T-helper 2 cell (primary cell): ENCODE measurements at regions not wholly inside any gene's neighbourhood (a gene's known extent, or its start where the extent isn't known, plus 50 kb on each side); places are given as distances from the start of the nearest gene placed in this dataset.
"Not testable (repeated sequence)": the region's sequence is repeated elsewhere in the genome, so short reads cannot be mapped to it uniquely, and the experiment has no call there.

Source experiments
- DNase-seq, 5 experiments: peaks; one replicate each; pipeline versions ENCODE4 v3.0.0 to v3.0.0-alpha.2; 2012 to 2022

DNA sequence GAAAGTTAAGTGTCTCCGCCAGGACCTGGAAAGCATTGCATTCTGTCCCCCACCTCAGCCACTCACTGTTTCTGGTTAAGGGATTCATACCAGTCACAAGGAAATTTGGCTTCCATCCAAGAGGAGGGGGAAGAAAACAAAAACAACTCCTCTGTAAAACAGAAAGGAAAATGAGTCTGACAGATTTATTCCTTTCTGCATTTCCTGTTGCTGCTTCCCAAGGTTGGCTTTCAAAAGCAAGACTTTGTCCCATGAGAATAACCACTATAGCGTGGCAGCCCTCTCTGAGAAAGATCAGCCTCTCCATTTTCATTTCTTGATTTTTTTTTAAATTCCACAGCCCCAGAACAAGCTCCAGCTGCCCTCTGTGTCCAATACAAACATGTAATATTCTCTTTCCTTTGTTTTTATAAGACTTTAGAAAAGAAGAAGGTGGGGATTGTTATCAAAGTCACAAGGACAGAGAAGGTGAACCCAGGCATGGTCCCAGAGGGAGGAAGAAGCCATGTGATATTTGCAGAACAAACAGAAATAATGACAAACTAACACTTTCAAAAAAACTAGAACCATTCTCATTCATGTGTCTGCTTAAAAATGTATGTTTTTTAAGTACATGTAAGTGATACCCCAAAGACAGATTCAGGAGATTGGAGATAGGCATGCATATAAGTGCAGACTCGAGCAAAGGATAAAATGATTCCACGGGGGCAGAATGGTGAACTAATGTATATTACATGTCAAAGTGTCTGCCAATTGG lies 90.7 kb upstream of the DCLK2 start:
- DNase-seq, result no peak

DNA sequence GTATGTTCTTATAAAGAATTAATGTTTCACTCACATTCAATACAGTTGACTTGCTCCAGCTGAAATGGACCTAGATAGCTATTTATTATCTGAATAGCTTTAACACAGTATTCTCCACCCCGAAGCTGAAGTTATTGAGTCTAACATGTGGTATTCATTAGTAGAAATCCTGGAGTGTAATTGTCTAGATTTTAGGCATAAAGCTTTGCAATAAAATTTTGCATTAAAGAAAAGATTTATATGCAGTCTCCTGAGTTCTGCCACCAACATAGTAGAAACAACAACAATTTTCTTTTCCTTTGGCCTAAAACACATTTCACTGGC lies 90.2 kb upstream of the DCLK2 start:
- no peak for DNase-seq

DNA sequence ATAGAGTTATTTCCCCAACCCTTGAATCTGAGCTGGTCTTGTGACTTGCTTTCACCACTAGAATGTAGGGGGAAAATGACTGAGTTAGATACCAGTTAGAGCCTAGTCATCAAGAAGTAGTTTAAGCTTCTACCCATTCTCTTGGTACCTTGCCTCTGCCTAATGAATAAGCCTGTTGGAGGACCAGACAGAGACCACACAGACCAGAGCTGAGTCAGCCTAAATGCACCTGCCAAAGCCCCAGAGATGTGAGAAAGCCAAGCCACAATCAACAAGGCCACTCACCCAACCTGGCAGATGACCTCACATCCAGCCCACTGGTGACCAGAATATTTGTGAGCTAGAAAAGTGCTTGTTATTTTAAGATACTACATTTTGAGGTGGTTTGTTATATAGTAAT lies 85.2 kb upstream of the DCLK2 start:
- peak in 1 of 5 experiments; percentile 20 for DNase-seq

DNA sequence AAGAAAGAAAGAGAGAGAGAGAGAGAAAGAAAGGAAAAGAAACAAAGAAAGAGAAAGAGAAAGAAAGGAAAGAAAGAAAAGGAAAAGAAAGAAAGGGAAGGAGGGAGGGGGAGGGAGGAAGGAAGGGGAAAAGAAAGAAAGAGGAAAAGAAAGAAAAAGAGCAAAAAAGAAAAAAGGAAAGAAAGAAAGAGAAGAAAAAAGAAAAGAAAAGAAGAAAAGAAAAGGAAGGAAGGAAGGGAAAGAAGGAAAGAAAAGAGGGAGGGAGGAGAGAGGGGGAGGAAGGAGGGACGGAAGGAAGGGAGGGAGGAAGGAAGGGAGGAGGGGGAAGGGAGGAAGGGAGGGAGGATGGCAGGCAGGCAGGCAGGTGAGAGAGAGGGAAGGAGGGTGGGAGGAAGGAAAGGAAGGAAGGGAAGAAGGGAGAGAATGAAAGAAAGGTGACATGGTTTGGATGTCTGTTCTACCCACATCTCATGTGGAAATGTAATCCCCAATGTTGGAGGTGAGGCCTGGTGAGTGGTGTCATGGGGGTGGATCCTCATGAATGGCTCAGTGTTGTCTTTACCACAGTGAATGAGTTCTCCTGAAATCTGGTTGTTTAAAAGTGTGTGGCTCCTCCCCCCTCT lies 83.0 kb upstream of the DCLK2 start:
- no peak for DNase-seq

DNA sequence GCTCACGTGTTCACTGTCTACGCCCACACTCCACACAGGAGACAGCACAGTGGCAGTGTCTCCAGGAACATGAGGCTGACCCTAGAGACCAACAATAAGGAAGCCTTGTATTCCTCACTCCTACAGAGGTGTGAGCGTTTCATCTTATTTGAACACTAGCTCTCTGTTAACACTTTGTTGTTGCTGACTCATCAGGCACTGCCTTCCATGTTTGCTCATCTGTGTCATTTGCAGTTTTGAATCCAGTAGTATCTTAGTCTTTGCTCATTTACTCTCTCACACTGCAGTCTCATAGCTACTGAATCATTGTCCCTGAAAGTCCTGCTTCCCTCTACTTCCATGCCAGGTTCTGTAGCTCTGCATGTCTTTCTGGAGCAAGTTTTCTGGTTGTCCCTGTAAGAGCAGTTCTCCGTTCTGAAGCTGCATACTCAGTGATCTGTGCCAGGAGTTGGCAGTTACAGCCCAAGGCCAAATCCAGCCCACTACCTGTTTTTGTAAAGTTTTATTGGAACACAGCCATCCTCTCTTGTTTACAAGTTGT lies 80.3 kb upstream of the DCLK2 start:
- peak in 1 of 5 experiments; percentile 40 for DNase-seq

DNA sequence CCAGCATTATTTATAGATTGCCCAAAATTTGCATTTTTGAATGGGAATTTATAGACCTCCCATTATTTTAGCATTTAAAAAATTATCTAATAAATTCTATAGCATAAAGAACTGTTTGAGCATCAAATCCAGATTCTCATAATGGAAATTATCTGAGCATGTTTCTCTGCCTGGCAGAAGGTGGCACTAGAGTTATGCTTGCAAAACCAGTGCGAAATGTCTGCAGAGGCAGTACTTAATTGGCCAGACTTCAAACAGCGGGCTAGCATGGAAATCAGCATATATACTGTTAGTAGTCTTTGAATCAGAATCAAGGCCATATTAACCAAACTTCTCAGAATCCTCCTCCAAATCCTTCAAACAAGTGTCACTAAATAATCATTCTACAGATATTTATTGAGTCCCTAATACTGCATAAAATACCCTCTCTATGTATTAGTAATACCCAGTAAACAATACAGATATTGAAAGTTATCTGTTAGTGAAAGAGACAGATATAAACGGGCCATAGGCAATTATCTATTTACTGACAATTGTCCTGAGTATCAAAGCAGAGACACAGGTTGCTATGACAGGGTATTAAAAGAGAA lies 78.7 kb upstream of the DCLK2 start:
- peak in 1 of 5 experiments; percentile 58 for DNase-seq

DNA sequence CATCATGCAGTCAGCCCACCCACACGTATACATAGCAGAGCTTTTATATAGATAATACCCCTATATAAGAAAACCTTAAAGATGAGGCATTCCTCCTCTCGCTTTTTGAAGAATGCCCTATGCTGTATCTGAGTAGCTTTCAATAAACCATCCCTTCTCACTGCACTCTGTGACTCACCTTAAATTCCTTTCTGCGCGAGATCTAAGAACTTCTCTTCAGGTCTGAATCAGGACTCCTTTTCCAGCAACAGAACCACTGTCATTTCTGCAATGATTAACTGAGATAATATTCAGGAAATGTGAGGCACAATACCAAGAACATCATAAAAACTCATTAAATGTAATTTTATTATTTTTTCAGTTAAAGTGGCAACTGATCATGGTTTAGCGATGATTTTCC lies 76.4 kb upstream of the DCLK2 start:
- no peak for DNase-seq

DNA sequence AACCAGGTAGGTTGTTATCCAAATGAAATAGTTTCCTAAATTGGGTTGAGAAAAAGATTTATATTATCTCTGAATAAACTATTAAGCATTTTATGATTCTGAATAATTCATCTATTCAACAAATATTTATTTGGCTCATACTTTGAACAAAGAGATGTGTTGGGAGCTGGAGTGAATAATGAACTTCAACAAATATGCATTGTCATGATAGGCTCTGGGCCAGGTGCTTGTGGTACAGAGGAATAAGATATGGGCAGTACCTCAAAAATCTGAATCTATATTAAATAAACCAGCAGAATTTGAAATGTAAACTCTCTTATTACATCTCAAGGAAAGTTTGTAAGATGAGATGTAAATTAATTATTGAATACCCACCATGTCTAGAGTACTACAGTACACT lies 75.7 kb upstream of the DCLK2 start:
- no peak for DNase-seq

DNA sequence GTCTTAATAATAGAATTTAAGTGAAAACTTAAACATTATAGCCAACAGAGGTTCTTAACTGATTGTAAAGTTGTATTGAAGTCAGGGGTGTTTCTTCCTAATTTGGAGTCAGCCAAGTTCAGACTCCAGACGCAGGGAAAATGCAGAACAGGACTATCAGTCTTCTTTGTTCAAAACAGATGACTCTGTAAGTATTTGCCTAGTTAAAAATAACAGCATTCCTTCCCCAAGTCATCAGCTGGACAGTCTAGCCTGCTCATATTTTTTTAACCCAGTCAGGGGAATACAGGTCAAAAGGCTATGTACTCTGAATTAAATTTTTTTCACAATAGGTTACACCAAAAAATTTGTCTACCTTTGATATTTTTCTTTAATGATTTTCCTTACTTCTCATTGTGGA lies 73.8 kb upstream of the DCLK2 start:
- DNase-seq, result no peak

DNA sequence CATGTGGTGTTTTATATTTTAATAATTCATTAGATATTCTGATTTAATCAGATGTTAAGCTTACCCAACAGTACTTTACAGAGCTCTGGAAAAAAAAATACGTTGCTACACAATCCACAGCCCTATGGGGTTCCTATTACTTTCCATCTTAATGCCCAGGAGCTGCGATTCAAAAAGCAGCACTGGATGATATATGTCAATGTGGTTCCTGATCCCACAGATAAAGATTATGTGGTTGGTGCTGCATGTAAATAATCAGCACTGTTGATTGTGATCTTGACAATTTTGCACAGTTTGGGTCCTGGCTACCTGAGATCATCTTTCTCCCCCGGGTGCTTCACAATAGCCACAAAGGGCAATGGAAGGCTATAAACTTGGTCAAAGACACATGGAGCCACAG lies 72.7 kb upstream of the DCLK2 start:
- DNase-seq, result peak in 1 of 5 experiments; percentile 70

DNA sequence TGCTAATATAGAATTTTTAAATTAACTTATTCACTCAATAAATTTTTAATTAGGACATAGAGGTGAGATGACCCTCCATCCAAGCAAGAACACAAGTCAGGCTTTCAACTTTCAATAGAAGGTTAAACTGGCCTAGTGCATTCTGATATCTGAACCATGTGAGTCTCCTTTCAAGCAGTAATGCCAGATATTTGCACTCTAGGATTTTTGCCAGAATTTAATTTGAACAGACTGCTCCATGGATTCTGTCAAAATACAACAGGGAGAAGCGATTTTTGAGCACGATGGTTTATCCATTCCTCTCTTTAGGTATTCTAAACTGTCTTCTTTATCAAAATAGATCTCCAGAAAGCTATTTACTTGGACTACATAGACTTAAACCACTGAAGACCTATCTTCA lies 72.0 kb upstream of the DCLK2 start:
- no peak for DNase-seq

DNA sequence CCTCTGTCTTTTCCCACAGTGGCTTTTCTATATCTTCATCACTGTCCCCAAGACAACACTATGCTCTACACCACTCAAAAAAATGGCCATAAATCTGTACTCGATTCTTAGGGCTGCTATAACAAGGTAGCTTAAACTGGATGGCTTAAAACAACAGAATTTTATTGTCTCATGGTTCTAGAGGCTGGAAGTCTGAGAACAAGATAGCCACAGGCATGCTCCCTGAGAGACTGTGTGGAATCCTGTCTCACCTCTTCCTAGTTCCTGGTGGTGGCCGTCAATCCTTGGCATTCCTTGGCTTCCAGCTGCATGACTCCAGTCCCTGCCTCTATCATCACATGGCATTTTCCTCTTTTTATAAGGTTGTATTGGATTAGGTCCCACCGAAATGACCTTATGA lies 70.7 kb upstream of the DCLK2 start:
- DNase-seq, result no peak

DNA sequence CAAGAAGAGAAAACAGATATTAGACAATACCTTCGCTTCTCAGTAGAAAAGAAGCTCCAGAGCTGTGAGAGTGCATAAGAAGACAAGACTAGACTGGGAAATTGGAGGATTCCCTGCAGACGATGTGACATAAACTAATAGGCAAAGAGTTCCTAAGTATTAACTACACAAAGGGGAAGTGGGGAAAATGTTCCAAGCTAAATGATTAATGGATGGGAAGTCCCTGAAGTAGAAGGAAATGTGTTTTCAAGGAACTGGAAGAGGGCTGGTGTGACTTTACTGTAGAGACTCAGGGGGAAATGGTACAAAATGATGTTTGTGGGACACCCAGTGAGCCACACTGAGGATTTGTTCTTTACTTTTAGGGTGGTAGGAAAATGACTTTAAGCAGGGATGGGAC lies 69.7 kb upstream of the DCLK2 start:
- DNase-seq, result no peak

DNA sequence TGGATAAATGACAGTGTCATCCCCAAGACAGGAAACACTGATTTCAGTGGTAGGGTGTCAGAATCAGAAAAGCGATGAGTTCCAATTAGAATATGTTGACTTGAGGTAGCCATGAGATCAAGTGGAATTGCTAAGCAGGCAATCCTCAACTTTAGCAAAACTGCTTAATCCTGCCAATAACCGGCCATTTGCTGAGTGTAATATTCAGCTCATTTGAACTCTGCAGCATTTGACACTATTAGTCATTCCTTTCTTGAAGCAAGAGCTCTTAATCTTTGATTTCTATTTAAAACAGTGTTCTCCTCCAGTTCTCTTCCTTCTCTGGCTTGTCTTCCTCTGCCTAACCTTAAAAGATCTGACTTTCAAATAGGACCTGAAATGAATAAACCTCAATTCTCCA lies 68.7 kb upstream of the DCLK2 start:
- no peak for DNase-seq

DNA sequence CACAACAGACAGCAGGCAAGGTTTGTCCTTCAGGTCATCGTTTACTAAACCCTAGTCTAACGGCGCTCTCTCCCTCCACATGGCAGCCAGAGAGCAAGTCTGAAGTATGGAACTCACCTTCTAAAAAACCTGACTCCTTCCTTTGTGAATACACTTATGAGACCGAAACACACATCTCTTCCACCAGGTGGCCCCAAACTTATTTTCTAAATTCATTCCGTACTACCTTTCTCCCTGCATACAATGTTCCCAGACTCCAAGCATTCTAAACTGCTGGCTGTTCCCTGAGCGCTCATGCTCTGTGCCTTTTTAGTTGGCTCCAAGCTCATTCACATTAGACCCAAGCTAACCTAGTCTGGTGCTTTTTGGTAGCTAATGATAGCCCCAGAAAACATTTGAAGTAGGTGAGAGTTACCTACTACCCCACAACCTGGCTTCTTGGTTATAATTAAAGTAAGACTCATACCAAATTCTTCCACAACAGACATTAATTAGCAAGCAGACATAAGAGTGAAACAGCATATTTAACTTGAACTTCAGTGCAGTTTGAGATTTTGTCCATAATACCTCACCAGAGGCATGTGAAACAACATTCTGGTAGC lies 67.6 kb upstream of the DCLK2 start:
- peak in 1 of 5 experiments; percentile 18 for DNase-seq

DNA sequence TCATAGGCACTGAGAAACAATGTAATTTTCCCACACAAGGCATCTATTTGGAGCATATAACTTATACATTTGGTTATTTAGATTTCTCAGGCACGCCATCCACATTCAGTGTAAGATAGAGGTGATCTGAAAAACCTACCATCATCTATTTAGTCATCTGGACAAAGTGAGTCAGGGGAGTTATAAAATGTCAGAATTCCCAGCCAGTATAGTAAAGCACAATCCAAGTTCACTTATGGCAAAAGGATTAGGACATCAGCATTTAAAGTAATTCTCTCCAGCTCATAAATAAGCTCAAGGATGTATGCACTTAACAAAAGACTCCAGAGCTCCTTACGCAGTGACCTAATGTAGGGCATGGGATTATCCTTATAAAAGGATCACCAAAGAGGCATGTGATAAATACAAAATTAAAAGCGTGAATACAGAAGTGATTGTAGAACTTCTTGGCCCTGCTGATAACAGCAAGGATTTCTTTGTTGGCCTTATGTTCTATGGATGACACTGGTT lies 65.3 kb upstream of the DCLK2 start:
- DNase-seq, result no peak

DNA sequence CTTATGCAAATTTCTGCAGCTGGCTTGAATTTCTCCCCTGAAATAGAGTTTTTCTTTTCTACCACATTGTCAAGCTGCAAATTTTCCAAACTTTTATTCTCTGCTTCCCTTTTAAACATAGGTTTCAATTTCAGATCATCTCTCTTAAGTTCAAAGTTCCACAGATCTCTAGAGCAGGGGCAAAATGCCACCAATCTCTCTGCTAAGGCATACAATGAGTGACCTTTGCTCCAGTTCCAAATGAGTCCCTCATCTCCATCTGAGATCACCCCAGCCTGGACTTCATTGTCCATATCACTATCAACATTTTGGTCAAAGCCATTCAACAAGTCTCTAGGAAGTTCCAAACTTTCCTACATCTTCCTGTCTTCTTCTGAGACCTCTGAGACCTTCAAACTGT lies 62.3 kb upstream of the DCLK2 start:
- not testable (repeated sequence) for DNase-seq

DNA sequence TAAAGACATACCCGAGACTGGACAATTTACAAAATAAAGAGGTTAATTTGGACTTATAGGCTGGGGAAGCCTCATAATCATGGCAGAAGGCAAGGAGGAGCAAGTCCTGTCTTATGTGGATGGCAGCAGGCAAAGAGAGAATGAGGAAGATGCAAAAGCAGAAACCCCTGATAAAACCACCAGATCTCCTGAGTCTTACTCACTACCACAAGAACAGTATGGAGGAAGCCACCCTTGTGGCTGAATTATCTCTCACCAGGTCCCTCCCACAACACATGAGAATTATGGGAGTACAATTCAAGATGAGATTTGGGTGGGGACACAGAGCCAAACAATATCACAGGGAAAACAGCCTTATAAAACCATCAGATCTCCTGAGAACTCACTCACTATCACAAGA lies 61.6 kb upstream of the DCLK2 start:
- DNase-seq, result not testable (repeated sequence)

DNA sequence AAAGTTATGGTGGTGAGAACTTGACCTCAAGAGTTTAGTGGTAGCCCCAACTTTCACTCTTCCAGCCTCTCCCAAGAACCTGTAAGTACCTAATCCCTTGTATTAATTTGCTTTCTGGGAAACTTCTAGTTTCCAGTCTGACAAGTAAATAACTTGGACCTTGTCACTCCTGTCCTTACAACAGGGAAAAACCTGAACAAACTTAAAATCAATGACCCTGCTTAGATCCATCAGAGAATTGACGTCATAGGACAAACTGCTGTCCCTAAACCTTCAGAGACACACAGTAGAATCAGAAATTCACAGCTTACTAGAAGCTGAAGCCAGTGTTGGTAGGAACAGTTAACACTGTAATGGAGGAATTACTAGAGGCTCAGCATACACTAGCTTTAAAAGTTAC lies 60.0 kb upstream of the DCLK2 start:
- no peak for DNase-seq

DNA sequence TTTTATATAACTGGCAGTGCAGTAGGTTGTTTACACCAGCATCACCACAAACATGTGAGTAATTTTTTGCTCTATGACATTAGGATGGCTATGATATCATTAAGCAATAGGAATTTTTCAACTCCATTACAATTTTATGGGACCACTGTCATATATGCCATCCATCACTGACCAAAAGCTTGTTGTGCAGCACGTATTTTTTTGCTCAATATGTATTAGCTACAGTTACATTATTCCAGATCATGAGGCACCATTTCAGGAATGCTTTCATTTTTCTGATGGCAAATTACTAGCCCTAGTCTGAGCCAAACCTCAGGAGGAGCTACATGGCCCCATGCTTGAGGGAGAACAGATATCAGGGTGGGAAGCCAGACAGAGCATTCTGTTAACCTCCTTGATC lies 56.8 kb upstream of the DCLK2 start:
- DNase-seq, result no peak

DNA sequence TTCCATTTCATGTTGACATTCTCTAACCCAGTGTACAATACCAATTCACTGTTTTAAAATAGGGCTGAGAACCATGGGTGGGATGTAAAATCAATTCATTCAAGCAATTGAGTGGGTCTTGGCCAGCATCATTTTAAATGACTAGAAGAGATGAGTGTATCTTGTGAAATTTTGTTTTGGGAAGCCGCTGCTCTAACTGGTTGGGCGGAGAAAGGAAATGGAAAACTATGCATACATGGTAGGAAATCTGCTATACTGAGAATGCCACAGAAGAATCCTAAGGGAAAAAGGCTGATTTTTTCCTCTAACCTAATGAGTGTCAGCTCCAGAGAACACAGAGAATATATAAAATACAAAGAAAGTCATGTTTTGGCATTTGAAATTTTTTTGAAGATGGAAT lies 54.8 kb upstream of the DCLK2 start:
- DNase-seq, result no peak

DNA sequence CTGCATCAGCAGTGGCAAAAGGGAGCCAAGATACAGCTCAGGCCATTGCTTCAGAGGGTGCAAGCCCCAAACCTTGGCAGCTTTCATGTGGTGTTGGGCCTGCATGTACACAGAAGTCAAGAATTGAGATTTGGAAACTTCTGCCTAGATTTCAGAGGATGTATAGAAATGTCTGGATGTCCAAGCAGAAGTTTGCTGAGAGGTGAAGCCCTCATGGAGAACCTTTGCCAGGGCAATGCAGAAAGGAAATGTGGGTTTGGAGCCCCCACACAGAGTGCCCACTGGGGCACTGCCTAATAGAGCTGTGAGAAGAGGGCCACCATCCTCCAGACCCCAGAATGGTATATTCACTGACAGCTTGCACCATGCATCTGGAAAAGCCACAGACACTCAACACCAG lies 51.3 kb upstream of the DCLK2 start:
- DNase-seq, result not testable (repeated sequence)
